GM23248 (cell line): ENCODE measurements at regions not wholly inside any gene's neighbourhood (a gene's known extent, or its start where the extent isn't known, plus 50 kb on each side); places are given as distances from the start of the nearest gene placed in this dataset.
A peak's percentile ranks its signal among the peaks of the same experiment; 100 is the strongest.

ENCODE experiments used
- DNase-seq: peaks from one replicate; pipeline ENCODE4 v3.0.0-alpha.2; 2015
- H2AFZ ChIP-seq: fragments of 200-600 bp; sonication (generic); 2 replicates; pipeline ENCODE4 v1.6.1; 2016; ENCODE audit warnings: antibody characterized with exemption
- H3F3A ChIP-seq: fragments of 200-600 bp; sonication (generic); 2 replicates; pipeline ENCODE4 v1.6.1; 2016; ENCODE audit warnings: mild to moderate bottlenecking, antibody characterized with exemption, mixed run types; ENCODE audit not compliant: insufficient read depth
- H3K27ac ChIP-seq: fragments of 200-600 bp; sonication (generic); 2 replicates; pipeline ENCODE4 v1.5.1; 2016; ENCODE audit warnings: mild to moderate bottlenecking
- H3K27me3 ChIP-seq: fragments of 200-600 bp; sonication (generic); replicated peaks from 2 replicates; pipeline ENCODE4 v1.6.1; 2016; ENCODE audit warnings: mild to moderate bottlenecking; ENCODE audit not compliant: insufficient read depth
- H3K36me3 ChIP-seq: fragments of 200-600 bp; sonication (generic); 2 replicates; pipeline ENCODE4 v1.6.1; 2016; ENCODE audit warnings: low read depth, mild to moderate bottlenecking
- H3K4me1 ChIP-seq: fragments of 200-600 bp; sonication (generic); 2 replicates; pipeline ENCODE4 v1.6.1; 2016; ENCODE audit warnings: mild to moderate bottlenecking; ENCODE audit not compliant: insufficient read depth
- H3K4me2 ChIP-seq: fragments of 200-600 bp; sonication (generic); one replicate; pipeline ENCODE4 v1.6.1; 2016; ENCODE audit warnings: mild to moderate bottlenecking; ENCODE audit not compliant: unreplicated experiment
- H3K4me3 ChIP-seq: fragments of 200-600 bp; sonication (generic); 2 replicates; pipeline ENCODE4 v1.5.1; 2016; ENCODE audit warnings: mild to moderate bottlenecking
- H3K79me2 ChIP-seq: fragments of 200-600 bp; sonication (generic); 2 replicates; pipeline ENCODE4 v1.6.1; 2016; ENCODE audit warnings: mild to moderate bottlenecking; ENCODE audit not compliant: insufficient read depth
- H3K9ac ChIP-seq: fragments of 200-600 bp; sonication (generic); 2 replicates; pipeline ENCODE4 v1.6.1; 2016; ENCODE audit warnings: mild to moderate bottlenecking
- H3K9me2 ChIP-seq: fragments of 200-600 bp; sonication (generic); 2 replicates; pipeline ENCODE4 v1.6.1; 2016; ENCODE audit warnings: mixed run types, mild to moderate bottlenecking, moderate library complexity; ENCODE audit not compliant: insufficient read depth
- H3K9me3 ChIP-seq: fragments of 200-600 bp; sonication (generic); one replicate; pipeline ENCODE4 v1.6.1; 2017; ENCODE audit warnings: low read depth
- H4K20me1 ChIP-seq: fragments of 200-600 bp; sonication (generic); 2 replicates; pipeline ENCODE4 v1.6.0; 2016; ENCODE audit not compliant: insufficient read depth
- EZH2 ChIP-seq: fragments of 200-600 bp; sonication (generic); IDR thresholded peaks from 2 replicates; pipeline ENCODE4 v1.6.1; 2018; ENCODE audit warnings: antibody characterized with exemption, mild to moderate bottlenecking; ENCODE audit not compliant: insufficient read depth, poor library complexity, severe bottlenecking
- EZH2phosphoT487 ChIP-seq: fragments of 200-600 bp; sonication (generic); IDR thresholded peaks from 2 replicates; pipeline ENCODE4 v1.6.1; 2018; ENCODE audit warnings: antibody characterized with exemption, moderate library complexity, mild to moderate bottlenecking, low read depth; ENCODE audit not compliant: insufficient read depth
- WGBS, 2 experiments: methylation state at CpG; one replicate each; pipeline ENCODE4 v1.1.6; 2015 to 2017; ENCODE audit warnings: low lambda C conversion rate in 2 of 2, low coverage in 1 of 2; ENCODE audit errors: missing lambda C conversion rate in 2 of 2; 5-methylcytosine and 5-hydroxymethylcytosine counted together
- in situ Hi-C: fragments of 300-500 bp; cut with MboI; formaldehyde crosslinking; loops from 2 replicates; pipeline ENCODE4 v1.15.0; 2020

DNA sequence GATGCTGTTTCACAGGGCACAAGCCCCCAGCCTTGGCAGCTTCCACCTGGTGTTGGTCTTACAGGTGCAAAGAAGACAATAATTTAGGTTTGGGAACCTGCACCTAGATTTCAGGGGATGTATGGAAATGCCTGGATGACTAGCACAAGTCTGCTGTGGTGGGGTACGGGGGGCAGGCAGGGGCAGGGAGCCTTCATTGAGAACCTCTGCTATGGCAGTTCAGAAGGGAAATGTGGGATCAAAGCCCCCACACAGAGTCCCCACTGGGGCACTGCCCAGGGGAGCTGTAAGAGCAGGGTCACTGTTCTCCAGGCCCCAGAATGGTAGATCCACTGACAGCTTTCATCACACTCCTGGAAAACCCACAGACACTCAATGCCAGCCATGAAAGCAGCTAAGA, 686.5 kb downstream of the FAM181B start:
- Histone ChIP-seq H3F3A (no peaks in the 10 kb centered on the region), H3K9me3 (no peaks in the 10 kb centered on the region), H3K36me3 (no peaks in the 10 kb centered on the region), H3K4me3 (no peak overlapping the region), H2AFZ (no peak overlapping the region), H3K9me2 (no peaks in the 10 kb centered on the region), H3K27me3 (no peaks in the 10 kb centered on the region), H3K9ac (no peak overlapping the region), H3K79me2 (no peaks in the 10 kb centered on the region), H4K20me1 (no peaks in the 10 kb centered on the region), H3K27ac (no peak overlapping the region), H3K4me2 (no peak overlapping the region), H3K4me1 (no peaks in the 10 kb centered on the region)
- in situ Hi-C loops: no loop called here
- DNase-seq: no peak
- TF ChIP-seq EZH2phosphoT487 (no peak), EZH2 (no peak)
- WGBS, 2 experiments: 43 to 57% methylated on average over 1 of the region's 1 CpG

DNA sequence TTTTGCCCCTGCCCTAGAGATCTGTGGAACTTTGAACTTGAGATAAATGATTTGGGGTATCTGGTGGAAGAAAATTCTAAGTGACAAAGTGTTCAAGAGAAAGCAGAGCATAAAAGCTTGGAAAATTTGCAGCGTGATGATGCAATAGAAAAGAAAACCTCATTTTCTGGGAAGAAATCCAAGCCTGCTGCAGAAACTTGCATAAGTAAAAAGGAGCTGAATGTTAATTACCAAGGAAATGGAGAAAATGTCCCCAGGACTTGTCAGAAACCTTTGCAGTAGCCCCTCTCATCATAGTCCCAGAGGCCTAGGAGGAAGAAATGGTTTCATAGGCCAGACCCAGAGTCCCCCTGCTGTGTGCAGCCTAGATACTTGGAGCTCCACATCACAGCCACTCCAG, 686.9 kb downstream of the FAM181B start:
- H3F3A ChIP-seq: no peaks in the 10 kb centered on the region
- no peaks in the 10 kb centered on the region for H3K36me3 ChIP-seq
- H2AFZ ChIP-seq: no peak overlapping the region
- no peak overlapping the region for H3K4me3 ChIP-seq
- H3K9ac ChIP-seq: no peak overlapping the region
- in situ Hi-C loops: no loop called here
- H4K20me1 ChIP-seq: no peaks in the 10 kb centered on the region
- no peak overlapping the region for H3K4me2 ChIP-seq
- peak; percentile 68 for DNase-seq
- H3K27ac ChIP-seq: no peak overlapping the region
- H3K27me3 ChIP-seq: no peaks in the 10 kb centered on the region
- WGBS, 2 experiments: 7 to 10% methylated on average over 1 of the region's 1 CpG
- H3K9me3 ChIP-seq: no peaks in the 10 kb centered on the region
- no peaks in the 10 kb centered on the region for H3K79me2 ChIP-seq
- no peaks in the 10 kb centered on the region for H3K4me1 ChIP-seq
- no peak for TF ChIP-seq EZH2
- no peak for TF ChIP-seq EZH2phosphoT487
- H3K9me2 ChIP-seq: no peaks in the 10 kb centered on the region

DNA sequence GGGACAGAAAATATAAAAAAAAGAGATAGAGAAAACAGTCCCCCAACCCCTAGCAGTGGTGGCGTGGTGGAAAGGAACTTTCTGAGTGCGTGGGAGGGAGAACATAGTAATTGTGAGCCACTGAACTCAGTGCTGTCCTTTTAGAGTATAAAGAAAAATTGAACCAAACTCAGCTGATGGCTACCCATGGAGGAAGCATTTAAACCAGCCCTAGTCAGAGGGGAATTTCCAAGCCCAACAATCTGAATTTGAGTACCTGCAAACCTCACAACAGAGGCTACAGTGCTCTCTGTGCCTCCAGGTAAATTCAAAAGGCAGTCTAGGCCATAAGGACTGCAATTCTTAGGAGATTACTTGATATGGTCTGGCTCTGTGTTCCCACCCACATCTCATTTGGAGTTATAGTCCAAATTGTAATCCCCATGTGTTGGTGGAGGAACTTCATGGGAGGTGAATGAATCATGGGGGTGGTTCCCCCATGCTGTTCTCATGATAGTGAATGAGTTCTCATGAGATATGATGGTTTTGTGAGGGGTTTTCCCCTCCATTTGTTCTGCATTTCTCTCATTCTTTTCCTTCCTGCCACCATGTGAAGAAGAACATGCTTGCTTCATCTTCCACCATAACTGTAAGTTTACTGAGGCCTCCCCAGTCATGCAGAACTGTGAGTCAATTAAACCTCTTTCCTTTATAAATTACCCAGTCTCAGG, 687.8 kb downstream of the FAM181B start:
- Histone ChIP-seq H3F3A (no peaks in the 10 kb centered on the region), H3K79me2 (no peaks in the 10 kb centered on the region), H3K4me3 (no peak overlapping the region), H3K4me2 (no peak overlapping the region), H3K9ac (no peak overlapping the region), H3K27ac (no peak overlapping the region), H4K20me1 (no peaks in the 10 kb centered on the region), H3K36me3 (no peaks in the 10 kb centered on the region), H3K9me3 (peaks cover 3% of the 10 kb centered on the region), H3K9me2 (no peaks in the 10 kb centered on the region), H3K4me1 (no peaks in the 10 kb centered on the region), H3K27me3 (no peaks in the 10 kb centered on the region), H2AFZ (no peak overlapping the region)
- in situ Hi-C loops: no loop called here
- WGBS, 2 experiments: 60 to 62% methylated on average over 2 of the region's 2 CpGs
- no peak for DNase-seq
- no peak for TF ChIP-seq EZH2phosphoT487
- TF ChIP-seq EZH2: no peak

GRCh38 chr11:82043316-82043715, 690.3 kb downstream of the FAM181B start:
- no peaks in the 10 kb centered on the region for H3F3A ChIP-seq
- H3K36me3 ChIP-seq: no peaks in the 10 kb centered on the region
- no peak overlapping the region for H3K4me2 ChIP-seq
- TF ChIP-seq EZH2phosphoT487 (no peak), EZH2 (no peak)
- WGBS, 2 experiments: 45 to 75% methylated on average over 2 of the region's 2 CpGs
- H3K79me2 ChIP-seq: no peaks in the 10 kb centered on the region
- no peak overlapping the region for H2AFZ ChIP-seq
- H3K9ac ChIP-seq: no peak overlapping the region
- no peak for DNase-seq
- H3K4me3 ChIP-seq: no peak overlapping the region
- H4K20me1 ChIP-seq: no peaks in the 10 kb centered on the region
- no peak overlapping the region for H3K27ac ChIP-seq
- no peaks in the 10 kb centered on the region for H3K9me2 ChIP-seq
- no peaks in the 10 kb centered on the region for H3K27me3 ChIP-seq
- H3K9me3 ChIP-seq: peaks cover 3% of the 10 kb centered on the region
- in situ Hi-C loops: no loop called here
- H3K4me1 ChIP-seq: no peaks in the 10 kb centered on the region
